ENCODE measurements at regions not wholly inside any gene's neighbourhood (a gene's known extent, or its start where the extent isn't known, plus 50 kb on each side); places are given as distances from the start of the nearest gene placed in this dataset.
"Not testable (repeated sequence)": the region's sequence is repeated elsewhere in the genome, so short reads cannot be mapped to it uniquely, and the experiment has no call there.

GRCh38 chr13:44710576-44710975, 134.4 kb upstream of the TSC22D1 start:
- DNase-seq (ENCODE audit: low read depth in 6 of 9, low spot score in 9 of 9): peak in 1 of 9 donors; percentile 9
- Histone ChIP-seq H3K9me3 (ENCODE audit: control insufficient read depth in 2 of 2, insufficient read depth in 1 of 2, low read length in 1 of 2) (no peaks in the 10 kb centered on the region), H3K36me3 (ENCODE audit: control insufficient read depth in 2 of 2, insufficient read depth in 2 of 2, low read length in 1 of 2) (no peaks in the 10 kb centered on the region), H3K27ac (ENCODE audit: low read depth in 1 of 2, low read length in 1 of 2) (no peak overlapping the region), H3K4me3 (ENCODE audit: low read length in 2 of 2) (no peak overlapping the region), H3K27me3 (ENCODE audit: control insufficient read depth in 2 of 2, insufficient read depth in 1 of 2, low read length in 1 of 2) (no peaks in the 10 kb centered on the region), H3K4me1 (ENCODE audit: control insufficient read depth in 2 of 2, insufficient read depth in 2 of 2, low read length in 2 of 2) (no peaks in the 10 kb centered on the region)
- WGBS: 87% methylated on average over 2 of the region's 2 CpGs

- 98% methylated on average over 3 of the region's 3 CpGs for WGBS
- H3K27ac ChIP-seq (ENCODE audit: low read depth in 1 of 2, low read length in 1 of 2); H3K27me3 ChIP-seq (ENCODE audit: control insufficient read depth in 2 of 2, insufficient read depth in 1 of 2, low read length in 1 of 2); H3K9me3 ChIP-seq (ENCODE audit: control insufficient read depth in 2 of 2, insufficient read depth in 1 of 2, low read length in 1 of 2); H3K4me1 ChIP-seq (ENCODE audit: control insufficient read depth in 2 of 2, insufficient read depth in 2 of 2, low read length in 2 of 2); H3K36me3 ChIP-seq (ENCODE audit: control insufficient read depth in 2 of 2, insufficient read depth in 2 of 2, low read length in 1 of 2); H3K4me3 ChIP-seq (ENCODE audit: low read length in 2 of 2); DNase-seq (ENCODE audit: low read depth in 6 of 9, low spot score in 9 of 9): not testable (repeated sequence)
These were observed 128.7 kb upstream of the TSC22D1 start for GRCh38 chr13:44704811-44705210.

GRCh38 chr13:44703371-44703770, 127.2 kb upstream of the TSC22D1 start:
- H3K4me3 ChIP-seq (ENCODE audit: low read length in 2 of 2): no peak overlapping the region
- DNase-seq (ENCODE audit: low read depth in 6 of 9, low spot score in 9 of 9): no peak
- no peaks in the 10 kb centered on the region for H3K9me3 ChIP-seq (ENCODE audit: control insufficient read depth in 2 of 2, insufficient read depth in 1 of 2, low read length in 1 of 2)
- H3K36me3 ChIP-seq (ENCODE audit: control insufficient read depth in 2 of 2, insufficient read depth in 2 of 2, low read length in 1 of 2): no peaks in the 10 kb centered on the region
- no peaks in the 10 kb centered on the region for H3K27me3 ChIP-seq (ENCODE audit: control insufficient read depth in 2 of 2, insufficient read depth in 1 of 2, low read length in 1 of 2)
- no peak overlapping the region for H3K27ac ChIP-seq (ENCODE audit: low read depth in 1 of 2, low read length in 1 of 2)
- H3K4me1 ChIP-seq (ENCODE audit: control insufficient read depth in 2 of 2, insufficient read depth in 2 of 2, low read length in 2 of 2): no peaks in the 10 kb centered on the region
- 91% methylated on average over 3 of the region's 3 CpGs for WGBS

GRCh38 chr13:44698066-44698465, 121.9 kb upstream of the TSC22D1 start:
- H3K4me3 ChIP-seq (ENCODE audit: low read length in 2 of 2): no peak overlapping the region
- 94% methylated on average over 7 of the region's 7 CpGs for WGBS
- H3K27ac ChIP-seq (ENCODE audit: low read depth in 1 of 2, low read length in 1 of 2): no peak overlapping the region
- no peaks in the 10 kb centered on the region for H3K9me3 ChIP-seq (ENCODE audit: control insufficient read depth in 2 of 2, insufficient read depth in 1 of 2, low read length in 1 of 2)
- H3K36me3 ChIP-seq (ENCODE audit: control insufficient read depth in 2 of 2, insufficient read depth in 2 of 2, low read length in 1 of 2): no peaks in the 10 kb centered on the region
- H3K4me1 ChIP-seq (ENCODE audit: control insufficient read depth in 2 of 2, insufficient read depth in 2 of 2, low read length in 2 of 2): no peaks in the 10 kb centered on the region
- no peak for DNase-seq (ENCODE audit: low read depth in 6 of 9, low spot score in 9 of 9)
- H3K27me3 ChIP-seq (ENCODE audit: control insufficient read depth in 2 of 2, insufficient read depth in 1 of 2, low read length in 1 of 2): no peaks in the 10 kb centered on the region

- Histone ChIP-seq H3K27me3 (ENCODE audit: control insufficient read depth in 2 of 2, insufficient read depth in 1 of 2, low read length in 1 of 2) (no peaks in the 10 kb centered on the region), H3K27ac (ENCODE audit: low read depth in 1 of 2, low read length in 1 of 2) (no peak overlapping the region), H3K4me1 (ENCODE audit: control insufficient read depth in 2 of 2, insufficient read depth in 2 of 2, low read length in 2 of 2) (no peaks in the 10 kb centered on the region), H3K36me3 (ENCODE audit: control insufficient read depth in 2 of 2, insufficient read depth in 2 of 2, low read length in 1 of 2) (no peaks in the 10 kb centered on the region), H3K4me3 (ENCODE audit: low read length in 2 of 2) (no peak overlapping the region), H3K9me3 (ENCODE audit: control insufficient read depth in 2 of 2, insufficient read depth in 1 of 2, low read length in 1 of 2) (no peaks in the 10 kb centered on the region)
- WGBS: 67% methylated on average over 1 of the region's 1 CpG
- no peak for DNase-seq (ENCODE audit: low read depth in 6 of 9, low spot score in 9 of 9)
These were observed 120.9 kb upstream of the TSC22D1 start for GRCh38 chr13:44697058-44697457.

- H3K4me3 ChIP-seq (ENCODE audit: low read length in 2 of 2): no peak overlapping the region
- H3K9me3 ChIP-seq (ENCODE audit: control insufficient read depth in 2 of 2, insufficient read depth in 1 of 2, low read length in 1 of 2): no peaks in the 10 kb centered on the region
- no peak for DNase-seq (ENCODE audit: low read depth in 6 of 9, low spot score in 9 of 9)
- no peaks in the 10 kb centered on the region for H3K36me3 ChIP-seq (ENCODE audit: control insufficient read depth in 2 of 2, insufficient read depth in 2 of 2, low read length in 1 of 2)
- no peaks in the 10 kb centered on the region for H3K27me3 ChIP-seq (ENCODE audit: control insufficient read depth in 2 of 2, insufficient read depth in 1 of 2, low read length in 1 of 2)
- WGBS: 92% methylated on average over 2 of the region's 2 CpGs
- no peaks in the 10 kb centered on the region for H3K4me1 ChIP-seq (ENCODE audit: control insufficient read depth in 2 of 2, insufficient read depth in 2 of 2, low read length in 2 of 2)
- no peak overlapping the region for H3K27ac ChIP-seq (ENCODE audit: low read depth in 1 of 2, low read length in 1 of 2)
These were observed 119.4 kb upstream of the TSC22D1 start for GRCh38 chr13:44695520-44695919.

- Histone ChIP-seq H3K27ac (ENCODE audit: low read depth in 1 of 2, low read length in 1 of 2) (no peak overlapping the region), H3K9me3 (ENCODE audit: control insufficient read depth in 2 of 2, insufficient read depth in 1 of 2, low read length in 1 of 2) (no peaks in the 10 kb centered on the region), H3K36me3 (ENCODE audit: control insufficient read depth in 2 of 2, insufficient read depth in 2 of 2, low read length in 1 of 2) (no peaks in the 10 kb centered on the region), H3K27me3 (ENCODE audit: control insufficient read depth in 2 of 2, insufficient read depth in 1 of 2, low read length in 1 of 2) (no peaks in the 10 kb centered on the region), H3K4me3 (ENCODE audit: low read length in 2 of 2) (no peak overlapping the region), H3K4me1 (ENCODE audit: control insufficient read depth in 2 of 2, insufficient read depth in 2 of 2, low read length in 2 of 2) (no peaks in the 10 kb centered on the region)
- no peak for DNase-seq (ENCODE audit: low read depth in 6 of 9, low spot score in 9 of 9)
- 94% methylated on average over 6 of the region's 6 CpGs for WGBS
These were observed 118.7 kb upstream of the TSC22D1 start for GRCh38 chr13:44694842-44695241.

- H3K36me3 ChIP-seq (ENCODE audit: control insufficient read depth in 2 of 2, insufficient read depth in 2 of 2, low read length in 1 of 2): no peaks in the 10 kb centered on the region
- H3K9me3 ChIP-seq (ENCODE audit: control insufficient read depth in 2 of 2, insufficient read depth in 1 of 2, low read length in 1 of 2): no peaks in the 10 kb centered on the region
- H3K27ac ChIP-seq (ENCODE audit: low read depth in 1 of 2, low read length in 1 of 2): no peak overlapping the region
- no peak overlapping the region for H3K4me3 ChIP-seq (ENCODE audit: low read length in 2 of 2)
- no peaks in the 10 kb centered on the region for H3K27me3 ChIP-seq (ENCODE audit: control insufficient read depth in 2 of 2, insufficient read depth in 1 of 2, low read length in 1 of 2)
- no peak for DNase-seq (ENCODE audit: low read depth in 6 of 9, low spot score in 9 of 9)
- H3K4me1 ChIP-seq (ENCODE audit: control insufficient read depth in 2 of 2, insufficient read depth in 2 of 2, low read length in 2 of 2): no peaks in the 10 kb centered on the region
These were observed 118.2 kb upstream of the TSC22D1 start for GRCh38 chr13:44694291-44694690.

- H3K27me3 ChIP-seq (ENCODE audit: control insufficient read depth in 2 of 2, insufficient read depth in 1 of 2, low read length in 1 of 2): no peaks in the 10 kb centered on the region
- no peaks in the 10 kb centered on the region for H3K9me3 ChIP-seq (ENCODE audit: control insufficient read depth in 2 of 2, insufficient read depth in 1 of 2, low read length in 1 of 2)
- 94% methylated on average over 6 of the region's 6 CpGs for WGBS
- no peak overlapping the region for H3K27ac ChIP-seq (ENCODE audit: low read depth in 1 of 2, low read length in 1 of 2)
- H3K4me1 ChIP-seq (ENCODE audit: control insufficient read depth in 2 of 2, insufficient read depth in 2 of 2, low read length in 2 of 2): no peaks in the 10 kb centered on the region
- no peak for DNase-seq (ENCODE audit: low read depth in 6 of 9, low spot score in 9 of 9)
- no peak overlapping the region for H3K4me3 ChIP-seq (ENCODE audit: low read length in 2 of 2)
- no peaks in the 10 kb centered on the region for H3K36me3 ChIP-seq (ENCODE audit: control insufficient read depth in 2 of 2, insufficient read depth in 2 of 2, low read length in 1 of 2)
These were observed 117.1 kb upstream of the TSC22D1 start for GRCh38 chr13:44693156-44693764.
